B cell (primary cell): ENCODE measurements at regions not wholly inside any gene's neighbourhood (a gene's known extent, or its start where the extent isn't known, plus 50 kb on each side); places are given as distances from the start of the nearest gene placed in this dataset.

ENCODE experiments used
- ATAC-seq: fragments of 200-7000 bp; cut with Tn5 transposase; one replicate; pipeline ENCODE4 v1.10.0; 2021; ENCODE audit warnings: low read depth, mild to moderate bottlenecking, moderate number of reproducible peaks, moderate library complexity
- CTCF ChIA-PET: fragments of 350-600 bp; sonication (Branson Sonifier 250); formaldehyde crosslinking; loops from one replicate; lab custom pipeline; 2021; ENCODE audit warnings: antibody characterized with exemption, inconsistent platforms; lab: Charles Lee
- POLR2A ChIA-PET: fragments of 350-600 bp; sonication (Branson Sonifier 250); formaldehyde crosslinking; loops from one replicate; lab custom pipeline; 2021; ENCODE audit warnings: antibody characterized with exemption; lab: Charles Lee
- DNase-seq: peaks from one replicate; pipeline ENCODE4 v3.0.0; 2013
- H2AFZ ChIP-seq: 2 replicates; pipeline ENCODE4 v1.6.1; 2012; ENCODE audit warnings: mild to moderate bottlenecking, low read depth, low read length; ENCODE audit not compliant: insufficient read depth, poor library complexity, severe bottlenecking
- H3K27ac ChIP-seq, 2 donors: 1 replicate in 1 of 2; 2 replicates in 1 of 2; pipeline ENCODE4 v1.5.1; 2012 to 2013; ENCODE audit warnings: low read length in 2 of 2, mild to moderate bottlenecking in 2 of 2, moderate library complexity in 1 of 2
- H3K27me3 ChIP-seq, 4 experiments: fragments of 200-600 bp in 1 of 4; sonication (generic) in 1 of 4; replicated peaks in 1 of 4; 1 replicate in 2 of 4; 2 replicates in 2 of 4; pipeline versions ENCODE4 v1.6.1 to v1.7.0; 2013 to 2016; ENCODE audit warnings: low read length in 3 of 4, mild to moderate bottlenecking in 2 of 4, mixed read lengths in 1 of 4, moderate library complexity in 1 of 4; ENCODE audit not compliant: insufficient read depth in 4 of 4, control insufficient read depth in 3 of 4; ENCODE audit errors: control extremely low read depth in 1 of 4
- H3K36me3 ChIP-seq, 2 experiments: replicated peaks in 1 of 2; 1 replicate in 1 of 2; 2 replicates in 1 of 2; pipeline versions ENCODE4 v1.6.1 to v1.7.1; 2013; ENCODE audit warnings: low read length in 1 of 2; ENCODE audit not compliant: insufficient read depth in 2 of 2, control insufficient read depth in 1 of 2; ENCODE audit errors: control extremely low read depth in 1 of 2, extremely low read depth in 1 of 2
- H3K4me1 ChIP-seq, 2 donors: fragments of 200-600 bp in 1 of 2; sonication (generic) in 1 of 2; 1 replicate in 1 of 2; 2 replicates in 1 of 2; pipeline versions ENCODE4 v1.5.1 to v1.6.1; 2013 to 2017; ENCODE audit warnings: low read length in 2 of 2; ENCODE audit not compliant: control insufficient read depth in 2 of 2, insufficient read depth in 2 of 2
- H3K4me2 ChIP-seq: replicated peaks from 2 replicates; pipeline ENCODE3; 2012; ENCODE audit warnings: mild to moderate bottlenecking, low read depth, low read length; ENCODE audit not compliant: poor library complexity, severe bottlenecking
- H3K4me3 ChIP-seq, 5 experiments: fragments of 200-600 bp in 1 of 5; sonication (generic) in 1 of 5; 1 replicate in 3 of 5; 2 replicates in 2 of 5; pipeline versions ENCODE4 v1.5.1 to v1.7.0; 2011 to 2016; ENCODE audit warnings: low read length in 4 of 5, mild to moderate bottlenecking in 4 of 5, low read depth in 2 of 5, control low read depth in 1 of 5, moderate library complexity in 1 of 5; ENCODE audit not compliant: insufficient read depth in 1 of 5; ENCODE audit errors: control extremely low read depth in 1 of 5, extremely low read depth in 1 of 5
- H3K79me2 ChIP-seq: fragments of 200-600 bp; sonication (generic); one replicate; pipeline ENCODE4 v1.6.0; 2016; ENCODE audit warnings: low read length; ENCODE audit not compliant: control insufficient read depth, insufficient read depth
- H3K9ac ChIP-seq: fragments of 200-600 bp; sonication (generic); 2 replicates; pipeline ENCODE4 v1.6.1; 2017; ENCODE audit warnings: mild to moderate bottlenecking, low read length, moderate library complexity
- H3K9me3 ChIP-seq, 3 donors: one replicate each; pipeline versions ENCODE4 v1.6.1 to v1.7.1; 2013; ENCODE audit warnings: low read length in 2 of 3; ENCODE audit not compliant: control insufficient read depth in 2 of 3, insufficient read depth in 1 of 3; ENCODE audit errors: control extremely low read depth in 1 of 3
- H4K20me1 ChIP-seq: 2 replicates; pipeline ENCODE4 v1.6.0; 2012; ENCODE audit warnings: mild to moderate bottlenecking, low read length; ENCODE audit not compliant: insufficient read depth, control insufficient read depth, poor library complexity, severe bottlenecking
- H3K27ac Mint-ChIP-seq: one replicate; pipeline ENCODE4 v1.8.0; 2021; ENCODE audit warnings: mixed read lengths
- H3K27me3 Mint-ChIP-seq: one replicate; pipeline ENCODE4 v1.8.0; 2021; ENCODE audit warnings: mixed read lengths
- H3K4me1 Mint-ChIP-seq: one replicate; pipeline ENCODE4 v1.8.0; 2021; ENCODE audit warnings: mixed read lengths
- H3K4me3 Mint-ChIP-seq: one replicate; pipeline ENCODE4 v1.8.0; 2021; ENCODE audit warnings: mixed read lengths
- H3K9me3 Mint-ChIP-seq: one replicate; pipeline ENCODE4 v1.8.0; 2022; ENCODE audit warnings: mixed read lengths; ENCODE audit not compliant: insufficient read depth
- CTCF ChIP-seq: fragments of 200-600 bp; IDR thresholded peaks from one replicate; pipeline ENCODE4 v1.8.0; 2022; ENCODE audit warnings: antibody characterized with exemption, mild to moderate bottlenecking
- EZH2 ChIP-seq: IDR thresholded peaks from 2 replicates; pipeline ENCODE4 v1.6.1; 2012; ENCODE audit warnings: borderline replicate concordance, low read depth, mild to moderate bottlenecking, moderate library complexity, low read length; ENCODE audit not compliant: insufficient read depth, poor library complexity, severe bottlenecking
- WGBS: methylation state at CpG from one replicate; pipeline ENCODE4 v1.1.5; 2013; ENCODE audit warnings: missing lambda C conversion rate; ENCODE audit not compliant: insufficient coverage; 5-methylcytosine and 5-hydroxymethylcytosine counted together
- intact Hi-C: fragments of 100-400 bp; cut with micrococcal nuclease; formaldehyde crosslinking; loops from one replicate; pipeline ENCODE4 v1.10.0; 2022

DNA sequence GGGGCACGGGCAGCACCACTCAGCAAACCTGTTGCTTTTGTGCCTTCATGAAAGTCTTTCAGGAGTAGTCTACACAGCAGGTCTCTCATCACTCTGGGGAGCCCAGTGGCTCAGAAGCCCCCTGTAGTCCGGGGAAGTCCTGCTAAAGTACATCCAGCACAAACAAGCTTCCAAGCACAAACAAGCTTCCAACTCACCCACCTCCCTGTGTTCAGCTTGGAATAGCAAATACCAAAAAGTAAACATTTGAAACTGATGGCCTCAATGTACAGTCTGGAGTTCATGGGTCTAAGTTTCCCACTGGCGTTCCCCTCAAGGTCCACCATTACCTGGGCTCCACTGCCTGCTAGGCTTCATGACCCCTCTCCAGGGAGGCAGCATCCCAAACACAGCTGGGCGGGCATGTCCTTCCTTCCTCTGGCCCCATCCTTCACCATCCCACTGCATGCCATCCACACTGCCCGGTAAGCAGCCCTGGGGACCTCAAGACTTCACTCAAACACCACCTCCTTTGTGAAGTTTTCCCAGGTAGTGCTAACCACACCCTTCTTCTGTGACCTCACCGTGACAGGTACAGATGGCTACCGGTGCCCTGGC is 62.8 kb upstream of the SIAH1 start:
- no peaks in the 10 kb centered on the region for H3K9me3 Mint-ChIP-seq
- ChIA-PET POLR2A (no interaction called here), CTCF (interaction anchor here (0.6 to 0.8 kb wide), 2 partner anchors 10 to 15 kb away, joined by 3 read pairs; no protein-coding TSS in a partner anchor)
- Histone ChIP-seq H3K36me3 (no peaks in the 10 kb centered on the region), H3K27me3 (no peaks in the 10 kb centered on the region), H3K27ac (no peak overlapping the region), H4K20me1 (no peaks in the 10 kb centered on the region), H3K9ac (no peak overlapping the region), H3K4me1 (peaks cover 0 to 8% of the 10 kb centered on the region in 2 donors), H3K4me3 (no peak overlapping the region), H3K9me3 (no peaks in the 10 kb centered on the region), H2AFZ (no peak overlapping the region), H3K4me2 (no peak overlapping the region), H3K79me2 (no peaks in the 10 kb centered on the region)
- 95% methylated on average over 5 of the region's 7 CpGs for WGBS
- DNase-seq: no peak
- H3K4me1 Mint-ChIP-seq: no peaks in the 10 kb centered on the region
- intact Hi-C loops: no loop called here
- no peak overlapping the region for H3K4me3 Mint-ChIP-seq
- H3K27ac Mint-ChIP-seq: no peak overlapping the region
- no peak for ATAC-seq
- no peak for TF ChIP-seq EZH2
- no peak for TF ChIP-seq CTCF
- no peaks in the 10 kb centered on the region for H3K27me3 Mint-ChIP-seq

DNA sequence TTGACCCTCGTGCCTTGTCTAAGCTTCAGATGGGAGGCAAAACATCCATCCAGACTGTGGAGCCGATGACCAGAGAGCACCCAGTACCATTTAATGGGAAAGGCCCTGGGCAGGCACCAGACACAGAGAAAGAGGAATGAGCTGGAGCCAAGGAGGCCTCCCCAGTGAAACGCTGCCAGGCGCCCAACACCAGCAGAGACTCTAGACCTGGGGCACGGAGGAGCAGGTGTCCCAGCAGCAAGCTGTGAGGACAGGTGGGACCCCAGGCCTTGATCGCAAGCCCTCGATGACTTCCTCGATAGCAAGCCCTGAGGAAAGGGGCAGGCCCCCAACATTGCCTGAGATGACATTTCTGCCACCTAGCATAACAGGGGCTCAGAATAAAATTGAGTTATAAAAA is 62.2 kb upstream of the SIAH1 start:
- Histone ChIP-seq H3K36me3 (no peaks in the 10 kb centered on the region), H3K9ac (no peak overlapping the region), H3K27me3 (no peaks in the 10 kb centered on the region), H2AFZ (no peak overlapping the region), H3K4me3 (no peak overlapping the region), H3K79me2 (no peaks in the 10 kb centered on the region), H3K27ac (no peak overlapping the region), H3K4me2 (no peak overlapping the region), H3K4me1 (peaks cover 0 to 8% of the 10 kb centered on the region in 2 donors), H3K9me3 (no peaks in the 10 kb centered on the region), H4K20me1 (no peaks in the 10 kb centered on the region)
- H3K4me3 Mint-ChIP-seq: no peak overlapping the region
- no peak overlapping the region for H3K27ac Mint-ChIP-seq
- 95% methylated on average over 8 of the region's 8 CpGs for WGBS
- no peaks in the 10 kb centered on the region for H3K4me1 Mint-ChIP-seq
- intact Hi-C loops: no loop called here
- H3K27me3 Mint-ChIP-seq: no peaks in the 10 kb centered on the region
- CTCF ChIA-PET: no interaction called here
- DNase-seq: no peak
- H3K9me3 Mint-ChIP-seq: no peaks in the 10 kb centered on the region
- TF ChIP-seq EZH2: no peak
- no peak for TF ChIP-seq CTCF
- ATAC-seq: no peak
- POLR2A ChIA-PET: no interaction called here
